ENCODE measurements at regions not wholly inside any gene's neighbourhood (a gene's known extent, or its start where the extent isn't known, plus 50 kb on each side); places are given as distances from the start of the nearest gene placed in this dataset.
"Not testable (repeated sequence)": the region's sequence is repeated elsewhere in the genome, so short reads cannot be mapped to it uniquely, and the experiment has no call there.

GRCh38 chr3:171915275-171915674, 72.1 kb downstream of the TMEM212 start:
- DNase-seq: no peak

- DNase-seq: no peak
Measured at GRCh38 chr3:171916888-171917287, 73.7 kb downstream of the TMEM212 start.

GRCh38 chr3:171922629-171923028, 79.5 kb downstream of the TMEM212 start:
- DNase-seq: not testable (repeated sequence)

- not testable (repeated sequence) for DNase-seq
Measured at GRCh38 chr3:171923668-171924067, 80.5 kb downstream of the TMEM212 start.

GRCh38 chr3:171924864-171925263, 81.7 kb downstream of the TMEM212 start:
- DNase-seq: not testable (repeated sequence)

- DNase-seq: no peak
Measured at GRCh38 chr3:171932153-171932611, 89.0 kb downstream of the TMEM212 start.

- no peak for DNase-seq
Measured at GRCh38 chr3:171933441-171933840, 90.3 kb downstream of the TMEM212 start.

- no peak for DNase-seq
Measured at GRCh38 chr3:171935261-171936123, 92.3 kb downstream of the TMEM212 start.

GRCh38 chr3:171936191-171936841, 93.2 kb downstream of the TMEM212 start:
- DNase-seq: no peak

GRCh38 chr3:171939578-171939977, 96.4 kb downstream of the TMEM212 start:
- no peak for DNase-seq

- peak; percentile 34 for DNase-seq
Measured at GRCh38 chr3:171940151-171940649, 97.1 kb downstream of the TMEM212 start.

GRCh38 chr3:171943262-171944117, 95.9 kb upstream of the FNDC3B start:
- DNase-seq: no peak

- no peak for DNase-seq
Measured at GRCh38 chr3:171944118-171945016, 95.0 kb upstream of the FNDC3B start.

GRCh38 chr3:171948674-171949073, 90.7 kb upstream of the FNDC3B start:
- DNase-seq: no peak

- DNase-seq: no peak
Measured at GRCh38 chr3:171949554-171949953, 89.8 kb upstream of the FNDC3B start.

- DNase-seq: no peak
Measured at GRCh38 chr3:171950373-171950772, 89.0 kb upstream of the FNDC3B start.

GRCh38 chr3:171951597-171951996, 87.8 kb upstream of the FNDC3B start:
- DNase-seq: no peak

GRCh38 chr3:171953301-171954022, 85.9 kb upstream of the FNDC3B start:
- no peak for DNase-seq

- DNase-seq: no peak
Measured at GRCh38 chr3:171954690-171955383, 84.5 kb upstream of the FNDC3B start.

- DNase-seq: no peak
Measured at GRCh38 chr3:171955598-171955997, 83.8 kb upstream of the FNDC3B start.

Measured in femur (tissue), 1 donor.